ENCODE measurements at regions not wholly inside any gene's neighbourhood (a gene's known extent, or its start where the extent isn't known, plus 50 kb on each side); places are given as distances from the start of the nearest gene placed in this dataset.

GRCh38 chr14:95466506-95466905 is 49.9 kb downstream of the SYNE3 start:
- no peak for DNase-seq

DNA sequence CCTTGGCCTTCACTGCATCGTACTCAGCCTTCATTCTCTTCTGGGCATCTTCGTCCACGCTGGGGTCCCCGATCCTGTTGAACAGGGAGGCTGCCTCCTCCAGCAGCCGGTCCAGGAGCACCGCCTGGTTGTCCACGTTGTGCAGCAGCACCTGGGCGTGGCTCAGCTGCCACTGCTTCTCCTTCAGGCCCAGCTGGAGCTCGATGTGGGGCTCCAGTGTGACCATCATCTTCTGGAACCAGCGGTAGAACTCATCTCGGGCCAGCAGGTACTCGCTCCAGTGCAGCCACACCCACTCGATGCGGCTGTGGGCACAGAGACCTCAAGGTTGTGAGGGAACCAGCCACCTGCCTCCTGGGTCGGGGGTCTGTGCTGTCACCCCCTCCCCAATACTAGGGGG is 50.5 kb downstream of the SYNE3 start:
- DNase-seq: no peak

GRCh38 chr14:95465358-95465757 is 51.1 kb downstream of the SYNE3 start:
- no peak for DNase-seq

DNA sequence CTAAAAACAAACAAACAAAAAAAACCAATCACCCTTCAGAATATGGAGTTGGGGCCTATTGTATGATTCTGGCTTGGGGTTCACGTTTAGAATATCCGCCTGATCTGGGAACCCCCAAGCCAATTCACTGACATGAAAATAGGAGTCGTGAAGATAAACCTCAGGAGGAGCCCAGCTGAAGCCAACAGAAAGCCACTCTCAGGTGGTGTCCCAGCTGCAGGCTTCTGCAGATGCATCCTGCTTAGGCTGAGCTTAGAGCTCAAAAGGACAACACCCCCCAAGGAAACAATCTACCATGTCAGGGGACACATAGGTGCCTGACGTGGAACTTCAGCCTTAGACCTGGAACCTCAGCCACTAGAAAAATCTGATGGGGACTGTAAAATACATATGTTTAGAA is 51.9 kb downstream of the SYNE3 start:
- DNase-seq: no peak

- DNase-seq: no peak
Observed at GRCh38 chr14:95464103-95464502, 52.3 kb downstream of the SYNE3 start.

DNA sequence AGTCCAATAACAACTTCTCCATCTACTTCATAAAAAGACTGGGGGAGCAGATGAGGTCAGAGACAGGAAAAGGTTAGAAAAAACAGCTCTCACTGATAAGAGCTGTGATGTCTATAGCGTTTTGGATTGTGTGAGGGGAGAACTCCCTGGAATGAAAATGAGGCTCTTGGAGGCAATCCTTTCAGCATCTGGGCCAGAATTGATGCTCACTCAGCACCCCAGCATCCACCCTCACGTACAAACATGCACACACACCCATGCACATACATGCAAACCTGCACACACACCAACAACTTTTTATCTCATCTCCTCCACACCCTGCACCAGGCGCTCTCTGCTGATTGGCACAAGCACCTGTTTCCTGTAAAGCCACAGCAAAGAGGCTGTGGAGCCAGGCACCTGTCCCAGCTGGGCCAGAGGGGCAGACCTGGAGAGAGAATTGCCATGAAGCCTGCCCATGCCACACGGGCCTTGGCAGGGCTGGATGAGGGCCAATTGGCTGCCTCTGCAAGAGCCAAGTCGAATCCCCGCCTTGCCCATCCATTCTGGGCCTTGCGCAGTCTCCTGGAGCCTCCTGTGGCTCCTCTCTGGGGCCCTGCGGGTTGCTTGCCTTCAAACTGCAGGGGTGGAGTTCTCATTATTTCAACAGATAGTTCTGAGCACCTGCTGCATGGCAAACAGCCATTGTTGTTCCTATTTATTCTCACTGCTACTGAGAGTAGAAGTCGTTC is 53.1 kb downstream of the SYNE3 start:
- peak in 1 of 2 donors; percentile 70 for DNase-seq

GRCh38 chr14:95462491-95462890 is 54.0 kb downstream of the SYNE3 start:
- DNase-seq: no peak

DNA sequence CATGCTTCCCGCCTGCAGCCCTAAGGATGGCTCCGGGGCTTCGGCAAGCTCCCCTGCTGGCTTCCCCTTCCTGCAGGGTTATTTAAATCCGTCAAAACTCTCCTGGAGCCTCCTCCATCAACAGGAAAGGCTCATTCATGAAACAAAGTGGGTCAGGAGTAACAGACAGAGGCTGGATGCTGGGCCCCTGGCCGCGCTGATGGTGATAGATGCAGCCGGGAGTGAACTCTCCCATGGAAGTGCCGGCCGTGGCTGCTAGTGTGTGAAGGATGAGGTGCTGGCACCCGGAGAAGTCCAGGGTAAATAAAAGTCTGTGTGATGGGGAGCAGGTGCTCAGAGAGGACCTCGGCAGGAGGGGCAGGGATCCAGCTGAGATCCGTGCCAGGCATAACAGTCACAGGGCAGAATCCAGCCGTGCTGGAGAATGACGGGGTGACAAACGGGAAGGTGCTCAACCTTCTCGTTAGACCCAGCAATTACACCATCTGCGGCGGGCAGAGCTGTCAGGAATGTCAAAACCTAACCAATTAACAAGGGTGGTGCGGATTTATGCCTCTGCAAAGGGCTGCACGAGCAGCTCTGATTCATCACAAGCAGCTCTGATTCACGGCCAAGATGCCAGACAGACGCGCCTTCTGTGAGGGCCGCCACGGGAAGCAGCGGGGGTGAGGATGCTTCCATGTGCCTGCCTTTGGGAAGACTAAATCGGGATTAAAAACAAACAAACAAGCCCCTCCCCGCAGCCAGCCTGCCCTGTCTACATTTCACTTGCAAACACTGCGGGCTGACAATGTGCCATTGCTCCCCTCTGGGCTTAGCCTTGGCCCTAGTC is 55.6 kb downstream of the SYNE3 start:
- no peak for DNase-seq

DNA sequence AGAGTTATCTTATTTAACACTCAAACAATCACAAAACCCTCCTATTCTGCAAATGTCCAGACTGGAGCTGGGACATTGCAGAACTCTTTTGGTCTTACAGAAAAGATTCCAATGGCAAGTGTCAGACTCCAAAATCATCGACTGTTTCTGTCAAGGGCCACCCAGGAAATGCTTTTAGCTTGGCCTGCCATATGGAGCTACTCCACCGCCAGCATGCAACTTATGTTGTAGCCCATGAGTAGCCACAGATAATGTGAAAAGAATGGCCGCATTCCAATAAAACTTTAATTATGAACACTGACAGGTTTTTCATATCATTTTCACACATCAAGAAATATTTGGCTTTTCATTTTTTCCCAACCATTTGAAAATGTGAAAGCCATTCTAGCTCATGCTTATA is 57.5 kb downstream of the SYNE3 start:
- no peak for DNase-seq

DNA sequence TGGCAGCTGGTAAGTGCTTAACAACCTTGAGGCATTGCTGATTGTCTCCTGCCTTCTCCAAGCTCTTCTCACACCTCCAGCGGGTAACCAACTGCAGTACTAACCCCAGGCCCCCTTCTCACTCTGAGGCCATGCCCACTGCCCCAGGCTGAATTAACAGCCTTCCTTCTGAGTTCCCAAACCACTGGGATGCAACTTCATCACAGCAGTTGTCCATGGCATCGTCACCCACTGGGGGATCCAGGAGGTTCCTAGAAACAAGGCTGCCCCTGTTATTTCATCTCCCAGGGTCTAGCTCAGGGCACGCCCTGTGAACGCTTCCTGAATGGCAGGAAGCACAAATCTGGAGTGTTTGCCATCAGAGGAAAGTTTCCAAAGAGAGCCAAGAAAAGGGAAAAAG is 58.0 kb downstream of the SYNE3 start:
- no peak for DNase-seq

GRCh38 chr14:95456281-95456680 is 60.2 kb downstream of the SYNE3 start:
- DNase-seq: no peak

DNA sequence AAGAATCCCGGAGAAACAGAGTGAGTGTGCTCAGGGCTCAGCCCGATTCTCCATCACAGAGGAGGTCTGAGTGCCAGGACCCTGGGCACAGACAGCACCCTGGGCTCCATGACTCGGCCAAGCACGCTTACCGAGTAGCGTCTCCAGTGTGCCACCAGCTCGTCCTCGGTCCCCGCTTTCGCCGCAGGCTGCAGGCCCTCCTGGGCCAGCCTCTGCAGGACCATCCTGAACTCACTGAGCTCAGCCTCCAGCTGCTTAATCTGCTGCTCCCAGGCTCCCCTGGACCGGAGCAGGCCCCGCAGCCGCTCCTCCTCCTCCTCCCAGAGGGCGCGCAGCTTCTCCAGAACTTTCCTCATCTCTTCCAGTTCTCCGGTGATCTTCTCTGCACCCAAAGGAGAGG is 61.2 kb downstream of the SYNE3 start:
- DNase-seq: no peak

DNA sequence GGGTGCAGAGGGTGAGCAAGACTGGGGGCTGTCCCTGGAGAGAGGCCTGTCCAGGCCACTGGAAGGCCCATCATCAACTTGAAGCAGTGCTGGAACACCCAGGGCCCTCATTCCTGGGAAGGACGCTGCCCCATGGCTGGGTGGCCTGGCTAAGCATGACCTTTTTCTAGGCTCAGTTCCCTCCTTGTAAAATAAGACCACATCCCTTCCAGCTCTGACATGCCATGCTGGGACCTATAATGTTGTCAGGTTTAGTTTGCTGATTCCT is 62.8 kb downstream of the SYNE3 start:
- no peak for DNase-seq

DNA sequence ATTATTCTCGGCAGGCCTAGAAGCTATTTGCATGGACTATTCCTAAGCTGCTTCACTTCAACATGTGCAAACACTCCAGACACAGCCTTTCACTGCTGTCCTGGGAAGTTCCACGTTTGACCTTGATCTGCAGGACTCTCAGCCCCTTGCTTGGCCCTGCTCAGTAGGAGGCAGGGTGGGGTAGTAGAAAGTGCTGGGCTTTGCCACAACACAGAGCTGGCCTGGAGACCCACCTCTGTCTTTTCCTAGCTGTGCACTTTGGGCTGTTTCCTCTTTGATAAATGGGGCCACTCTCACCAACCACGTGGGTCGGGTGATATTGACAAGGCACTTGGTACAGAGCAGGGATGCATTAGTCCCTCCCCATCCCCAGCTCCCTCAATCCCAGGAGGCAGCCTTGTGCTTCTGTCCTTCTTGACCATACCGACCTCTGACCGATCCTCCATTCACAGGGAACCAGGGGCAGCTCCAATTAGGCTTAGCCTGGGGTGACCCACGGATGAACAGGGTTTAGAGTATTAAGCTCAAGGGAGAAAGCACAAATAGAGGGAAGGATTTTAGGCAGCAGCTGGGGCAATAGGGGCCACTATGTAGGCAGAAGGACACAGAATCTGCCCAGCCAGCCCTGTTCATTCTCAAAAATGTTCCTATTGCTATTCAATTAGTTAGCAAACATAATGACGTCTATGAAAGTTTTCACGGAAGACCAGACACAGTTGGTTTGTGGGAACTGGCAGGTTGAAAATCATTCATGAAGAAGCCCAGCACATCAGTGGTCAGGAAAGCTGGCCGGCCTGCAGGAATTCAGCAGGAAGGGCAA is 63.3 kb downstream of the SYNE3 start:
- no peak for DNase-seq

- peak in 1 of 2 donors; percentile 5 for DNase-seq
Observed at GRCh38 chr14:95452176-95452892, 64.1 kb downstream of the SYNE3 start.

DNA sequence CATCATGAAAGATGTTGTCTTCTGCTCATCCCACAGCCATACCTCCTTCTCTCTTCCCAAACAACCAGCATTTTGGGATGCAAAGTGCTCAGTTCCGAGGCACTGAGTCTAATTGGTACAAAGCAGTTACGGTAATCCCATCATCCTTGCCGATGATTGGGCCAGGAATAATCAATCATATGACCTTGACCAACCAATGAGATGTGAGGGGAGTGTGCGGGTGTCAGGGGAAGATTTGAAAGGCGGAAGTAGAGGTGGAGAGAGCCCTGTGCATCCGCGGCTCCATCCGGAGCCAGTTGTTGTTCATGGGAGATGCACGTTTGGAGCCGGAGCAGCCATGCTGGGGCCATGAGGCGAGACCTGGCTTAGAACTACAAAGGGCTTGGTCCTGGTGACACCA is 67.3 kb downstream of the SYNE3 start:
- DNase-seq: no peak

DNA sequence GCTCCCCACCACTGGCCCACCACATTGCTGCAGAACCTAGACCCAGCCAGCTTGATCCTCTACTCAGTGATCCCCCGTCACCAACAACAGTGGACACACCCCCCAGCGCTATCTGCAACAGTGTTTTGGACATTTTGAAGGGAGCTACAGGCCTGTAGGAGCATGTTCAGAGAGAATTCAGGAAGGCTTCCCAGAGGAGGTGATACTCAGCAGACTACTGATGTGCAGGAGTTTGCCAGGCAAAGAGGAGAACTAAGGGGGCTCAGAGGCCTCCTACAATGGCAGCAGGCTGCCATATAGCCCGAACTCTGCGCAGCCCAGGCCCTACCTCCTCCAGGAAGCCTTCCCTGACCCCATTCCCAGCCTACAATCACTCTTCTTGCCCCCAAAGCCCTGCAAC is 70.0 kb downstream of the SYNE3 start:
- DNase-seq: no peak

GRCh38 chr14:95445676-95446075 is 70.8 kb downstream of the SYNE3 start:
- DNase-seq: no peak

DNA sequence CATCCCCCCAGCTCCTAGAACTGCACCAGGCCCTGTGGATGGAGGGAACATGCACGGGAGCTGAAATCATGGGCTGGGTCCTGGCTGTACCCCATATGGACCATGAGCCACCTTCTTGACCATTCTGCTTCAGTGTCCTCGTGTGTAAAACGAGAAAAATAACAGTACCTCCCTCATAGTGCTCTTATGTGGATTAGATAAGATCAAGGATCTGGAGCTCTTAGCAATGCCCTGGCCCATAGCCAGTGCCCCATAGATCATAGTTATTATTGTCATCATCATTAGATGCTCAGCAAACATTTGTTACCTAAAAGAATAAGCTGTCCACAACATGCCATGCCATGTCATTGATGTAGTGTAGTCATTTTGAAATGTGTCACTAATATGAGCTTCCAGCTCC is 71.3 kb downstream of the SYNE3 start:
- no peak for DNase-seq

- DNase-seq: no peak
Observed at GRCh38 chr14:95444132-95445129, 72.0 kb downstream of the SYNE3 start.

GRCh38 chr14:95442633-95443021 is 73.8 kb downstream of the SYNE3 start:
- peak in 1 of 2 donors; percentile 56 for DNase-seq
